Karpas-422 (cell line): ENCODE measurements at regions not wholly inside any gene's neighbourhood (a gene's known extent, or its start where the extent isn't known, plus 50 kb on each side); places are given as distances from the start of the nearest gene placed in this dataset.

Source experiments
- DNase-seq: peaks from one replicate; pipeline ENCODE4 v3.0.0-alpha.2; 2015
- H2AFZ ChIP-seq: fragments of 200-600 bp; sonication (generic); 2 replicates; pipeline ENCODE4 v1.6.1; 2014; ENCODE audit warnings: antibody characterized with exemption, low read length, mixed read lengths
- H3K27ac ChIP-seq: fragments of 200-600 bp; sonication (generic); 2 replicates; pipeline ENCODE4 v1.5.1; 2014; ENCODE audit warnings: mild to moderate bottlenecking, low read length, moderate library complexity
- H3K27me3 ChIP-seq: fragments of 200-600 bp; sonication (generic); 2 replicates; pipeline ENCODE4 v1.6.1; 2014; ENCODE audit warnings: low read length, mixed read lengths
- H3K36me3 ChIP-seq: fragments of 200-600 bp; sonication (generic); 2 replicates; pipeline ENCODE4 v1.6.1; 2014; ENCODE audit warnings: low read length, mixed read lengths; ENCODE audit not compliant: insufficient read depth
- H3K4me1 ChIP-seq: fragments of 200-600 bp; sonication (generic); 2 replicates; pipeline ENCODE4 v1.6.1; 2014; ENCODE audit warnings: mild to moderate bottlenecking, low read length, mixed read lengths
- H3K4me2 ChIP-seq: fragments of 200-600 bp; sonication (generic); 2 replicates; pipeline ENCODE4 v1.6.1; 2014; ENCODE audit warnings: low read length, low read depth, mild to moderate bottlenecking; ENCODE audit not compliant: poor library complexity, severe bottlenecking
- H3K4me3 ChIP-seq: fragments of 200-600 bp; sonication (generic); 2 replicates; pipeline ENCODE4 v1.5.1; 2014; ENCODE audit warnings: mild to moderate bottlenecking, antibody characterized with exemption, low read length, mixed read lengths
- H3K79me2 ChIP-seq: fragments of 200-600 bp; sonication (generic); 2 replicates; pipeline ENCODE4 v1.6.1; 2014; ENCODE audit warnings: mild to moderate bottlenecking, low read length, mixed read lengths
- H3K9ac ChIP-seq: fragments of 200-600 bp; sonication (generic); 2 replicates; pipeline ENCODE4 v1.6.0; 2014; ENCODE audit warnings: low read length
- H3K9me2 ChIP-seq: fragments of 200-600 bp; sonication (generic), shearing (Covaris generic); replicated peaks from 2 replicates; pipeline ENCODE4 v1.6.0; 2014; ENCODE audit warnings: mild to moderate bottlenecking, low read length, moderate library complexity; ENCODE audit not compliant: insufficient read depth
- H3K9me3 ChIP-seq: fragments of 300-700, 200-600 bp; sonication (generic); 2 replicates; pipeline ENCODE4 v1.6.1; 2014; ENCODE audit warnings: low read length, mixed read lengths
- H4K20me1 ChIP-seq: fragments of 200-600 bp; sonication (generic); 2 replicates; pipeline ENCODE4 v1.6.1; 2014; ENCODE audit warnings: mild to moderate bottlenecking, antibody characterized with exemption, low read length, low read depth; ENCODE audit not compliant: insufficient read depth

- no peaks in the 10 kb centered on the region for H4K20me1 ChIP-seq
- no peaks in the 10 kb centered on the region for H3K4me1 ChIP-seq
- DNase-seq = no peak
- H3K27ac ChIP-seq = no peak overlapping the region
- H3K9me2 ChIP-seq = no peaks in the 10 kb centered on the region
- no peaks in the 10 kb centered on the region for H3K9me3 ChIP-seq
- H3K4me3 ChIP-seq = no peak overlapping the region
- no peak overlapping the region for H3K4me2 ChIP-seq
- no peaks in the 10 kb centered on the region for H3K79me2 ChIP-seq
- H3K27me3 ChIP-seq = no peaks in the 10 kb centered on the region; the same call in 1 of the 2 replicates
- no peaks in the 10 kb centered on the region for H3K36me3 ChIP-seq
- H3K9ac ChIP-seq = no peak overlapping the region
- no peak overlapping the region for H2AFZ ChIP-seq
These were observed 74.3 kb upstream of the NPY2R start for GRCh38 chr4:155134136-155134535.

GRCh38 chr4:155140889-155141288 lies 67.5 kb upstream of the NPY2R start:
- H3K36me3 ChIP-seq = no peaks in the 10 kb centered on the region
- H3K79me2 ChIP-seq = no peaks in the 10 kb centered on the region
- no peak for DNase-seq
- H3K4me1 ChIP-seq = no peaks in the 10 kb centered on the region
- no peaks in the 10 kb centered on the region for H3K27me3 ChIP-seq
- no peak overlapping the region for H3K9ac ChIP-seq
- no peak overlapping the region for H3K27ac ChIP-seq
- no peak overlapping the region for H3K4me2 ChIP-seq
- no peaks in the 10 kb centered on the region for H4K20me1 ChIP-seq
- H3K9me3 ChIP-seq = no peaks in the 10 kb centered on the region
- no peaks in the 10 kb centered on the region for H3K9me2 ChIP-seq
- no peak overlapping the region for H3K4me3 ChIP-seq
- H2AFZ ChIP-seq = no peak overlapping the region

- Histone ChIP-seq H3K9me2 (no peaks in the 10 kb centered on the region), H3K4me3 (no peak overlapping the region), H3K27ac (no peak overlapping the region), H3K27me3 (no peaks in the 10 kb centered on the region), H3K9me3 (no peaks in the 10 kb centered on the region), H4K20me1 (no peaks in the 10 kb centered on the region), H2AFZ (no peak overlapping the region), H3K4me2 (no peak overlapping the region), H3K4me1 (no peaks in the 10 kb centered on the region), H3K79me2 (no peaks in the 10 kb centered on the region), H3K9ac (no peak overlapping the region), H3K36me3 (no peaks in the 10 kb centered on the region)
- no peak for DNase-seq
These were observed 64.9 kb upstream of the NPY2R start for GRCh38 chr4:155143512-155143911.
